ENCODE measurements at regions not wholly inside any gene's neighbourhood (a gene's known extent, or its start where the extent isn't known, plus 50 kb on each side); places are given as distances from the start of the nearest gene placed in this dataset.

DNA sequence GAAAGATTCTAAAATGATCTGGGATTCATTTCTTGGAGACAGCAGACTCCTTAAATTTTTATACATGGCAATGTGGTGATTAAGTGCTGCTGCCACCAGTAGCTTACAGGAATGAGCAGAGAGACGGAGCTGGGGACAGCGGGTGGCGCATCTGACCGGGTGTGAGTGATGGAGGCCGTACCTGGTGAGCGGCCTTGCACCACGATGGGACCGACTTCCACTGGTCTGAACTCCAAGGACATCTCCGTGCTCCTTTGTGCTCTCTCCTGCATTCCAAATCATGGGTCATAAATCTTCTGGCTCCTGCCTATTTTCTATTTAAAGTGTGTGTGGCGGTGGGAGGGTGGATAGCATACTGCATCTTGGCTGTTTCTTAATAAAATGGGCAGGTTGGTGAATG, 262.6 kb downstream of the ABHD5 start:
- TF ChIP-seq, protein P1, sequence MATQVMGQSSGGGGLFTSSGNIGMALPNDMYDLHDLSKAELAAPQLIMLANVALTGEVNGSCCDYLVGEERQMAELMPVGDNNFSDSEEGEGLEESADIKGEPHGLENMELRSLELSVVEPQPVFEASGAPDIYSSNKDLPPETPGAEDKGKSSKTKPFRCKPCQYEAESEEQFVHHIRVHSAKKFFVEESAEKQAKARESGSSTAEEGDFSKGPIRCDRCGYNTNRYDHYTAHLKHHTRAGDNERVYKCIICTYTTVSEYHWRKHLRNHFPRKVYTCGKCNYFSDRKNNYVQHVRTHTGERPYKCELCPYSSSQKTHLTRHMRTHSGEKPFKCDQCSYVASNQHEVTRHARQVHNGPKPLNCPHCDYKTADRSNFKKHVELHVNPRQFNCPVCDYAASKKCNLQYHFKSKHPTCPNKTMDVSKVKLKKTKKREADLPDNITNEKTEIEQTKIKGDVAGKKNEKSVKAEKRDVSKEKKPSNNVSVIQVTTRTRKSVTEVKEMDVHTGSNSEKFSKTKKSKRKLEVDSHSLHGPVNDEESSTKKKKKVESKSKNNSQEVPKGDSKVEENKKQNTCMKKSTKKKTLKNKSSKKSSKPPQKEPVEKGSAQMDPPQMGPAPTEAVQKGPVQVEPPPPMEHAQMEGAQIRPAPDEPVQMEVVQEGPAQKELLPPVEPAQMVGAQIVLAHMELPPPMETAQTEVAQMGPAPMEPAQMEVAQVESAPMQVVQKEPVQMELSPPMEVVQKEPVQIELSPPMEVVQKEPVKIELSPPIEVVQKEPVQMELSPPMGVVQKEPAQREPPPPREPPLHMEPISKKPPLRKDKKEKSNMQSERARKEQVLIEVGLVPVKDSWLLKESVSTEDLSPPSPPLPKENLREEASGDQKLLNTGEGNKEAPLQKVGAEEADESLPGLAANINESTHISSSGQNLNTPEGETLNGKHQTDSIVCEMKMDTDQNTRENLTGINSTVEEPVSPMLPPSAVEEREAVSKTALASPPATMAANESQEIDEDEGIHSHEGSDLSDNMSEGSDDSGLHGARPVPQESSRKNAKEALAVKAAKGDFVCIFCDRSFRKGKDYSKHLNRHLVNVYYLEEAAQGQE (IDR thresholded peaks at IDR 0.05; ENCODE audit: insufficient read depth in 1 of 2, low read depth in 2 of 2, low read length in 1 of 2) = no peak
- TF ChIP-seq, protein P2, sequence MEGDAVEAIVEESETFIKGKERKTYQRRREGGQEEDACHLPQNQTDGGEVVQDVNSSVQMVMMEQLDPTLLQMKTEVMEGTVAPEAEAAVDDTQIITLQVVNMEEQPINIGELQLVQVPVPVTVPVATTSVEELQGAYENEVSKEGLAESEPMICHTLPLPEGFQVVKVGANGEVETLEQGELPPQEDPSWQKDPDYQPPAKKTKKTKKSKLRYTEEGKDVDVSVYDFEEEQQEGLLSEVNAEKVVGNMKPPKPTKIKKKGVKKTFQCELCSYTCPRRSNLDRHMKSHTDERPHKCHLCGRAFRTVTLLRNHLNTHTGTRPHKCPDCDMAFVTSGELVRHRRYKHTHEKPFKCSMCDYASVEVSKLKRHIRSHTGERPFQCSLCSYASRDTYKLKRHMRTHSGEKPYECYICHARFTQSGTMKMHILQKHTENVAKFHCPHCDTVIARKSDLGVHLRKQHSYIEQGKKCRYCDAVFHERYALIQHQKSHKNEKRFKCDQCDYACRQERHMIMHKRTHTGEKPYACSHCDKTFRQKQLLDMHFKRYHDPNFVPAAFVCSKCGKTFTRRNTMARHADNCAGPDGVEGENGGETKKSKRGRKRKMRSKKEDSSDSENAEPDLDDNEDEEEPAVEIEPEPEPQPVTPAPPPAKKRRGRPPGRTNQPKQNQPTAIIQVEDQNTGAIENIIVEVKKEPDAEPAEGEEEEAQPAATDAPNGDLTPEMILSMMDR (IDR thresholded peaks at IDR 0.05) = no peak
- TF ChIP-seq POLR2AphosphoS5 (IDR thresholded peaks at IDR 0.05; ENCODE audit: low read depth, low read length) (no peak), SIN3A (IDR thresholded peaks at IDR 0.05; ENCODE audit: borderline replicate concordance, insufficient read depth, low read depth, low read length) (no peak), TCF7L2 (IDR thresholded peaks at IDR 0.05; ENCODE audit: low read depth, low read length) (no peak)

Data from Panc1 (cell line).